Activated T-helper 1 cell treated with anti-CD3 and anti-CD28 coated beads, Interleukin-12 subunit alpha, Interleukin-12 subunit beta, Interleukin-2, Interleukin-4 antibody, amounts not matched to agents 30 ng/mL and 10 ng/mL and 1 ng/mL, durations not matched to agents 14 hours and 24 hours and 36 hours (primary cell): ENCODE measurements at regions not wholly inside any gene's neighbourhood (a gene's known extent, or its start where the extent isn't known, plus 50 kb on each side); places are given as distances from the start of the nearest gene placed in this dataset.
A peak's percentile ranks its signal among the peaks of the same experiment; 100 is the strongest.

Source experiments
- DNase-seq: peaks from one replicate; pipeline ENCODE4 v3.0.0; 2021; ENCODE audit warnings: low spot score
- H3K27ac Mint-ChIP-seq: one replicate; pipeline ENCODE4 v1.8.0; 2021; ENCODE audit warnings: mild to moderate bottlenecking, mixed read lengths
- H3K27me3 Mint-ChIP-seq: one replicate; pipeline ENCODE4 v1.8.0; 2022; ENCODE audit warnings: mild to moderate bottlenecking, moderate library complexity, mixed read lengths; ENCODE audit not compliant: insufficient read depth
- H3K36me3 Mint-ChIP-seq: one replicate; pipeline ENCODE4 v1.8.0; 2021; ENCODE audit warnings: low read depth, mixed read lengths
- H3K4me1 Mint-ChIP-seq: one replicate; pipeline ENCODE4 v1.8.0; 2021; ENCODE audit warnings: low read depth, mixed read lengths
- H3K4me3 Mint-ChIP-seq: one replicate; pipeline ENCODE4 v1.8.0; 2021; ENCODE audit warnings: mild to moderate bottlenecking, moderate library complexity, mixed read lengths
- H3K9me3 Mint-ChIP-seq: one replicate; pipeline ENCODE4 v1.8.0; 2021; ENCODE audit warnings: mixed read lengths
- intact Hi-C: fragments of 100-400 bp; cut with micrococcal nuclease; formaldehyde crosslinking; loops from one replicate; pipeline ENCODE4 v1.15.1; 2024

DNA sequence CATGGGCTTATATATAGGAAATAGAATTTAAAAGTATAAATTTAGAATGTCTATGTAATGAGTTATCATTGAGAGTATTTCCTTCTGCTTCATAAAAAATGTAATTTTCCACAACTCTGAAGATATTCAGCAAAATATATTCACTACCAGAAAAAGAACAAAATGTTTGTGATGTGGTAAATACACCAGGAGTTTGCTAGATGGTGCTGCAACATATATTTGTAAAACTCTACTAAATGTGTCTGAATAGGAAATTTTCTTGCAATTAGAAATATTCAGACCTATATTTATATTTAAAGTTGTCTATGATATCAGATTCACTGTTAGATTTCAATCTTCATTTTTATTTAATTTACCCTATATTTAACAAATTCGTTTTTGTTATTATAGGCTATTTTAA is 201.1 kb downstream of the PPP1R3A start:
- Mint-ChIP-seq H3K36me3 (no peaks in the 10 kb centered on the region), H3K27me3 (no peaks in the 10 kb centered on the region), H3K4me3 (no peak overlapping the region), H3K27ac (no peak overlapping the region), H3K4me1 (no peaks in the 10 kb centered on the region), H3K9me3 (no peaks in the 10 kb centered on the region)
- intact Hi-C loops, result no loop called here
- DNase-seq, result no peak

DNA sequence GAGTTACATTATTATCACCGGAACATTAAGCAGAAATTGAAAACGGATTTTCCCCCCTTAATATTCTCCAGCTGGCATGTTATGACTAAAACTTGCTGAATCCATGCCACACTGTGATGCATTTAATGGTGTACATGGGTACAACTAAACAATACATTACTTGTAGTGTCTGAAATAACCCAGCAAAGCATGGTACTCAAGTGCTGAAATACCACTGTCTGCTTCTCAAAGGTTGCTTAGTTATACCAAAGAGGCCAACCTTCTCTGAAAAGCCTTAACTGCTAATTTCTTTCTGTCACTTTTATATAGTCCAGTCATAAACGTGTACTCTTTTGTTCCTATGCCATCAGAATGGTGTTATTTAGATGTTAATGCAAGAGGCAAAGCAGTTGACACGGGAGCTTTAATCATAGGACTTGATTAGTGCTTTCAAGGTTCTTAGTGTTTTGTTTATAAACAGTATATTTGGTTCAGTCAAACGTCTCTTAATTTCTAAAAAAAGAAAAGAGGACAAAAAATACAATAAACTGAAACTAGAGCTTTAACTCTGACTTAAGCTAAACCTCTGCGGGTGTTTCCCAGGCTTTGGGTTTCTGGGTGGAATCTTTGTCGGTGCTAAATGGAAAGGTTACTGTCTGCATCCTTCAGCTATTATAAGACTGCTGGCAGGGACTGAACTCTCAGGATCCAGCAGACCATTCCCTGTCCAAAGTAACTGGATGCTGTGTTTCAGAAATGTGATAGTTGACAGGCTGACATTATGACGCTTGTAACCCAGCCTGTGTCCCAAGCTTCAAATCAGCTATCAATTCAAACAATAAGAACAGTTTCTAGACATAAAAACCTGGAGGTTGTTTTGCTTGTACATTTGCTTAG is 202.6 kb downstream of the PPP1R3A start:
- Mint-ChIP-seq H3K4me3 (no peak overlapping the region), H3K4me1 (no peaks in the 10 kb centered on the region), H3K27me3 (no peaks in the 10 kb centered on the region)

DNA sequence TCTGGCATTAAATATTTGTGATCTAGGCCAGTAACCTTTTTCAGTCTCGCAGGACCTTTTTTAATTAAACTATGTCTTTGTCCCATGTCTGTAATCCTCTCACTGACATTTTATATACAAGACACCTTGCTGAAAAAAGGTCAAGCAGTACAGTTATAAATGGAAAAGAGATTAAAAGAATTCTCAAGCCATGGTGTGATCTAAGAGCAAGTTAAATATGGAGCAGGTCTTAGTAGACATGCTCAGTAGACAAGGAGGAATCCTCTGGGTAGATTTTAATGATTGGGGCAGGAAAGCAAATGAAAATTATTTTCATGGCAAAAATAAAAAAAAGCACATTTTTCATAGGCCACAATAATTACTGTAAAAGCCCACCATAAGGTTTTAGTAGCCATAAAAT is 203.5 kb downstream of the PPP1R3A start:
- Mint-ChIP-seq H3K4me3 (no peak overlapping the region), H3K36me3 (no peaks in the 10 kb centered on the region), H3K4me1 (no peaks in the 10 kb centered on the region), H3K27me3 (no peaks in the 10 kb centered on the region), H3K27ac (no peak overlapping the region), H3K9me3 (no peaks in the 10 kb centered on the region)
- no peak for DNase-seq
- intact Hi-C loops, result no loop called here

More for the DNA sequence above, 202.6 kb downstream of the PPP1R3A start:
- no peaks in the 10 kb centered on the region for H3K9me3 Mint-ChIP-seq
- no peaks in the 10 kb centered on the region for H3K36me3 Mint-ChIP-seq
- intact Hi-C loops, result no loop called here
- DNase-seq, result no peak
- no peak overlapping the region for H3K27ac Mint-ChIP-seq

DNA sequence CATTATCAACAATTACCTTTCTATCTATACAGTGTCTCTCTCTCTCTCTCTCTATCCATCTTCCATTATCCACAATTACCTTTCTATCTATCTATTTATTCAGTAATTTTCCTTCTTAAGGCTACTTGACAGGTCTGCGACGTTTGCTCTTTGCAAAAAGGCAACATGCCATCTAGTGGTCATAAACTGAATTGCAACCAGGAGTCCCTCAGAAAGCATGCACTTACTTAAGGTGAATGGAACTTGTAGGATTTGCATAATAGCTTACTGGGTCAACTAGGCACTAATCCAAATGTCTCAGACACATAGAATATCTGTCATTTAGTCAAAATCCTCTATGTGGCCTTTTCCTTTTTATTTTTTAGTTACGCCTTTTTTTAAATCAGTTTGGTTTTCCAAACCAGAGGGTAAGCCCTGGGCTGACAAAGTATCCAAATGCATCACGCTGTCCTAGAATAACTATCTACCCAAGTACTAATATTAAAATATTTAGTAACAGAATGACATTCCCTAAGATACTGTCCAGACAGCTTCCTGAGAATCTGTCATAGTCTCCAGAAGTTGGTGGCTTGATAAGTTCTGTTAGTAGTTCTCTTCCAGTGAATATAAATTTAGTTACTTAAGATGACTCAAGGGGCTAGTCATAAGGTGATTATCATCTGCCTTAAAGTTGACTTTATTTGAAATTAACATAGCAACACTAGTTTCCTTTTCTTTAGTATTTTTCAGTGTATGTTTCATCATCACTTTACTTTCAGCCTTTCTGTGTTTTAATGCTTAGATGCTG is 208.3 kb downstream of the PPP1R3A start:
- H3K4me3 Mint-ChIP-seq, result no peak overlapping the region
- DNase-seq, result peak; percentile 10
- H3K36me3 Mint-ChIP-seq, result no peaks in the 10 kb centered on the region
- H3K27ac Mint-ChIP-seq, result no peak overlapping the region
- intact Hi-C loops, result loop anchor here (1.0 kb wide), 1 partner anchor 1160 kb away; no protein-coding TSS in a partner anchor
- H3K27me3 Mint-ChIP-seq, result peaks cover 2% of the 10 kb centered on the region
- H3K4me1 Mint-ChIP-seq, result no peaks in the 10 kb centered on the region
- H3K9me3 Mint-ChIP-seq, result no peaks in the 10 kb centered on the region

DNA sequence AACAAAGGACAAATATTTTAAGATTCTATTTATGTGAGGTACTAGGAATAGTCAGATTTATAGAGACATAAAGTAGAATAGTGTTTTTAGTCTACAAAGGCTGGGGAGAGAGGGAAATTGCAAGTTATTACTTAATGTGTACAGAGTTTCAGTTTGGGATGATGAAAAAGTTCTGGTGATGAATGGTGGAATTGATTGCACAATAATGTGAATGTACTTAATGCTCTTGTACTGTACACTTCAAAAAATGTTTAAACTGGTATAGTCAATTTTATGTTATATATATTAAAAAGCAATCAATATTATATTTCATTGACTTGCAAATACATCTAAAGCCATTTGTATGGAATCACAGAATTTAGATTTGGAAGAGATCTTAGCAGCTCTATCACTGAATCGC is 213.4 kb downstream of the PPP1R3A start:
- Mint-ChIP-seq H3K27ac (no peak overlapping the region), H3K9me3 (no peaks in the 10 kb centered on the region), H3K4me3 (no peak overlapping the region), H3K4me1 (no peaks in the 10 kb centered on the region), H3K36me3 (no peaks in the 10 kb centered on the region), H3K27me3 (peaks cover 2% of the 10 kb centered on the region)
- no peak for DNase-seq
- intact Hi-C loops, result no loop called here

DNA sequence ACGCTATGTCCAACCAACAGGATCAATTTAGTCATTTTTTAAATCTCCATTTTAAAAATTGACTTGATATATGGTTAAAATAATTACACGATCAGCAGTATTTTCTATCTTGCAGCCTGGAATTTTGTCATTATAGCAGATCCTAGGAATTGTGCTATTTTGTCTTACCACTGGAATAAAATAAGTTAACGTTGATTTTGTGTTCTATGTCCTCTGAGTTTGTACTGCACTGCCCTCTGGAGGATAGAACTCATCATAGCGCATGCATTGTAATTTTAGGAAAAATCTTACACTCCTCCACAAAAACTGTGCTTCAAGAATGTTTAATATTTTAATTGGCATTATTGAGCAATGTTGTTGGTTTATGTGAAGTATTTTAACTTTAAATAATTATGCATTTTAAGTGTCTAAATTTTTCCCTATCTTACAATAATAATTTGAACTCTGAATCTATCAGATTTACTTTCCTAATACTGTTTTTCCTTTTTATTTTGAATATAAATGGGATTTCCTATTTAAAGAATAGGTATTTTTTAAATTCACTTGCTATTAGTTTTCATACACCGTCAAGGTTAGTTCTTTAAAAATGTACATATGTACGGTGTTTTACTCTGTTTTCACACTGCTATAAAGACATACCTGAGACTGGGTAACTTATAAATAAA is 220.1 kb downstream of the PPP1R3A start:
- no peaks in the 10 kb centered on the region for H3K36me3 Mint-ChIP-seq
- no peaks in the 10 kb centered on the region for H3K27me3 Mint-ChIP-seq
- DNase-seq, result no peak
- no peaks in the 10 kb centered on the region for H3K4me1 Mint-ChIP-seq
- intact Hi-C loops, result no loop called here
- no peak overlapping the region for H3K27ac Mint-ChIP-seq
- H3K9me3 Mint-ChIP-seq, result no peaks in the 10 kb centered on the region
- H3K4me3 Mint-ChIP-seq, result no peak overlapping the region

DNA sequence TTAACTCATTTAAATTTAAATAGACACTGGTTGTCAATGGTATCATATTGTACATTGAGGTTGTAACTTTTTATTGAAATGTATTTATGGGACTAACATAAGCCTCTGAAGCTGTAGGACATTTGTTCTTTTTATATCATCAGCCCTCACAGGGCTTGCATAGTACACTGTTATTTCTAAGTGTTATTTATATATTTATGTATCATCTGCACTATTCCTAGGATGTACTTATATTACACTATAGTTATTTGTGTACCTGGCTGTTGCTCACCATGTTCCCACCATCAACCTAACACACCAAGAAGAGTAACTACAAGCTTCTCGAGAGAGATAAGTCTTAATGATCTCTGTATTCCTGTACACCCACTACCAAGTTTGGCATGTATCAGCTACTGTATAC is 224.7 kb downstream of the PPP1R3A start:
- Mint-ChIP-seq H3K4me1 (no peaks in the 10 kb centered on the region), H3K4me3 (no peak overlapping the region), H3K9me3 (no peaks in the 10 kb centered on the region), H3K36me3 (no peaks in the 10 kb centered on the region), H3K27ac (no peak overlapping the region), H3K27me3 (no peaks in the 10 kb centered on the region)
- intact Hi-C loops, result no loop called here
- DNase-seq, result no peak

DNA sequence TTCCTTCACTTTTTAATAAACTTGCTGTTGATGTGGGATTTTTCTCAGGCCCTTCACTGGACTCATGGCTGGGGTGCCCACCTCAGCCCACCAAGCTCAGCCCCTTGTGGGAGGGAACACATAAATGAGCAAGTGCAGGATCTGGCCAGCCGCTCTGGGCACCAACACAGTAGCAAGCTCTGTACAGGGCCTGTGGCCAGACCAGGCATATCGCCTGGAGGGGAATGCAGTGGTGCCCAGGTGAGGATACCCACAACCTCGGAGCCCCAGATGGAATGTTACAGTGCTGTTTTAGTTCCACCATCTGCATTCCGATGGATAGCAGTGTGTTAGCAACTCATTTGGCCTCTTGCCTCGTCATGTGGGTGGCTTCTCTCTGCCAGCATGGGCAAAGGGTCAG is 234.6 kb downstream of the PPP1R3A start:
- H3K27ac Mint-ChIP-seq, result no peak overlapping the region
- no peak overlapping the region for H3K4me3 Mint-ChIP-seq
- H3K36me3 Mint-ChIP-seq, result no peaks in the 10 kb centered on the region

DNA sequence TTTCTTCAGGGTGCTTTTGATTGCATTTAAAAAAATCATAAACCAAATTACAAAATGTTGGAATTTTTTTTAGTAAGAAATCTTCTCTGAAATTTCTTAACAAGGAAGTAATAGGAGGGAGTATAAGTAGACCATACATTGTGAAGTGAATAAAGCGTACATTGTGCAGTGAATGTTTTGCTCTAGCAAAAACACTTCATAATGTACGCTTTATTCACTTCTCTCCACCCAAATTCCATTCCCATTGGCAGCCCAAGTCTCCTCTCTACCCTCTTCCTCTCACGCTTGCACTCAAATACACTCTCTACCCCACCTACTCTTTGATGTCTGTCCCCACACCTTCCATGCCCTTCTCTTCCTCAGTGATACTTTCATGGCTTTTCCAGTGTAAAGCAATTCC is 241.0 kb downstream of the PPP1R3A start:
- Mint-ChIP-seq H3K4me1 (no peaks in the 10 kb centered on the region), H3K27me3 (no peaks in the 10 kb centered on the region), H3K4me3 (no peak overlapping the region), H3K36me3 (no peaks in the 10 kb centered on the region), H3K27ac (no peak overlapping the region), H3K9me3 (no peaks in the 10 kb centered on the region)
- intact Hi-C loops, result no loop called here
- no peak for DNase-seq

More for the DNA sequence above, 234.6 kb downstream of the PPP1R3A start:
- Mint-ChIP-seq H3K4me1 (no peaks in the 10 kb centered on the region), H3K27me3 (no peaks in the 10 kb centered on the region), H3K9me3 (no peaks in the 10 kb centered on the region)
- DNase-seq, result no peak
- intact Hi-C loops, result no loop called here

DNA sequence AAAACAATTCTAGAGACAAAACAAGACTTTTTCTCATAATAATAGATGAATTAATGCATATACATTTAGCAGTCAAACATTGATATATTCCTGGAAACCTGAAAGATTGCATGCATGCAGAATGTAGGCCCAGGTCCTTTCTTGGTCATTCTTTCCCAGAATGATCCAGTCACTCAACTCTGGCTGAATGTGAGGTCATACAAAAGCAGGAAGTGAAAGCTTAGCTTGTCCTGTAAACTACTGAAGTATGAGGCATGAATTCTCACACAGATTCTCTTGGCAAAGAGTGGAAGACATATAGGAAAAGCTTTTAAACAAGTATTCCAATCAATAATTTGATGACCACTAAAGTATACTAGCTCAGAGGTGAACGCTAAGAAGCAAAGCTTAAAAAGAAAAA is 253.9 kb downstream of the PPP1R3A start:
- Mint-ChIP-seq H3K4me3 (no peak overlapping the region), H3K27ac (no peak overlapping the region), H3K27me3 (no peaks in the 10 kb centered on the region), H3K36me3 (no peaks in the 10 kb centered on the region), H3K9me3 (no peaks in the 10 kb centered on the region), H3K4me1 (no peaks in the 10 kb centered on the region)
- intact Hi-C loops, result no loop called here
- DNase-seq, result no peak

DNA sequence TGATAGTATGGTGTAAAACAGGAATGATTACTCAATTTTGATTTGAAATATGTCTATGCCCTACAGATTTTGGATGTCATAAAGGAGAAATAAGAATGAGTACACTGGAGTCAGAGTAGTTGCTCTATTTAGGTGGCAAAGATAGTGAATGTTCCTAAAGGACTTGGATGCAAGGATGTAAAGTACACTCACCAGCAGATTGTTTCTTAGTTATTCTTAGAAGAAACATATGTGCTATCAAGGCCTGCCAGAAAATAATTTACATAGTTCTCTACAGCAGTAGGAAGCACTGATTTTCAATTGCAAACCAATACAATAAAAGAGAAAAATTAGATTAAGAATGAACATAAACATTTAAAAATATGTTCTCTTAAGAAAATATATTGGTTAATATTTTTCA is 259.4 kb downstream of the PPP1R3A start:
- no peaks in the 10 kb centered on the region for H3K4me1 Mint-ChIP-seq

DNA sequence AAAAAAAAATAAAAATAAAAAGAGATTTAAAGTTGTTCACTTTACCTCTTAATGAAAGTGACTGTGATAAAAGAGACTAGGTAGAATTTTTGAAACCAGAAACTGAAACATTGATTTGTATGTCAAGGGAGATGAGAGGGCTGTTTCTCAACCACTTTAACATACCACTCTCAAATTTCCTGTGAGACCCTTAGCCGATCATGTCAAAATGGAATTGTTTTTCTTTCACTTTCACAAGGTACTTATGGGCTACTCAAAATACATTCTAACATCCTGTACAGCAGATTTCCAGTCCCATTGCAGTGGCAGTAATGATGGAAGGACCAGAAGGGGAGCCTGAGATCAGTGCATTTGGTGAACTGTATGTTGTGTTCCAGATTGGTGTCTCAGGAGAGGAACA is 261.2 kb downstream of the PPP1R3A start:
- Mint-ChIP-seq H3K4me1 (no peaks in the 10 kb centered on the region), H3K27ac (no peak overlapping the region), H3K9me3 (no peaks in the 10 kb centered on the region), H3K27me3 (no peaks in the 10 kb centered on the region), H3K4me3 (no peak overlapping the region), H3K36me3 (no peaks in the 10 kb centered on the region)
- DNase-seq, result no peak
- intact Hi-C loops, result no loop called here

More for the DNA sequence above, 259.4 kb downstream of the PPP1R3A start:
- Mint-ChIP-seq H3K9me3 (no peaks in the 10 kb centered on the region), H3K27me3 (no peaks in the 10 kb centered on the region), H3K36me3 (no peaks in the 10 kb centered on the region), H3K27ac (no peak overlapping the region), H3K4me3 (no peak overlapping the region)
- no peak for DNase-seq
- intact Hi-C loops, result no loop called here

DNA sequence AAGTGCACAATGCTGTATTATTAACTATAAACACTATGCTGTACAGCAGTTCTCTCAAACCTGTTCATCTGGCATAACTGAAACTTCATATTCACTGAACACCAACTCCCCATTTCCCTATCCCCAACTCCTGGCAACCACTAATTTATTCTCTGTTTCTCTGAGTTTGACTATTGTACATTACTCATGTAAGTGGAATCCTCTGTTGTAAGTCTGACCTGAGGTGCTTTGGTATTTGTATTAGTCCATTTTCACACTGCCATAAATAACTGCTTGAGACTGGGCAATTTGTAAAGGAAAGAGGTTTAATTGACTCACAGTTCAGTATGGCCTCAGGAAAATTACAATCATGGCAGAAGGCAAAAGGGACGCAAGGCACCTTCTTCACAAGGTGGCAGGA is 266.3 kb downstream of the PPP1R3A start:
- H3K27me3 Mint-ChIP-seq, result no peaks in the 10 kb centered on the region
- H3K4me3 Mint-ChIP-seq, result no peak overlapping the region
- H3K36me3 Mint-ChIP-seq, result no peaks in the 10 kb centered on the region
- H3K27ac Mint-ChIP-seq, result no peak overlapping the region
- H3K4me1 Mint-ChIP-seq, result no peaks in the 10 kb centered on the region
- no peak for DNase-seq
- intact Hi-C loops, result no loop called here
- H3K9me3 Mint-ChIP-seq, result no peaks in the 10 kb centered on the region
